HG02571 (cell line): ENCODE measurements at regions not wholly inside any gene's neighbourhood (a gene's known extent, or its start where the extent isn't known, plus 50 kb on each side); places are given as distances from the start of the nearest gene placed in this dataset.

Experiments
- ATAC-seq: cut with Tn5 transposase; IDR thresholded peaks from one replicate; pipeline ENCODE4 v1.9.1; 2021; ENCODE audit warnings: mild to moderate bottlenecking, moderate library complexity; ENCODE audit not compliant: unreplicated experiment

- no peak for ATAC-seq
Observed at GRCh38 chr1:55378582-55378981, 163.4 kb upstream of the USP24 start.

- no peak for ATAC-seq
Observed at GRCh38 chr1:55376897-55377296, 161.7 kb upstream of the USP24 start.

GRCh38 chr1:55375617-55376258 lies 160.6 kb upstream of the USP24 start:
- ATAC-seq: no peak

GRCh38 chr1:55374801-55375616 lies 159.8 kb upstream of the USP24 start:
- no peak for ATAC-seq

GRCh38 chr1:55374216-55374615 lies 159.1 kb upstream of the USP24 start:
- no peak for ATAC-seq

- no peak for ATAC-seq
Observed at GRCh38 chr1:55369474-55369873, 154.3 kb upstream of the USP24 start.

- ATAC-seq: no peak
Observed at GRCh38 chr1:55368698-55369097, 153.5 kb upstream of the USP24 start.

GRCh38 chr1:55367273-55367672 lies 152.1 kb upstream of the USP24 start:
- no peak for ATAC-seq

GRCh38 chr1:55364216-55364615 lies 149.1 kb upstream of the USP24 start:
- no peak for ATAC-seq

GRCh38 chr1:55363268-55363667 lies 148.1 kb upstream of the USP24 start:
- no peak for ATAC-seq

- no peak for ATAC-seq
Observed at GRCh38 chr1:55362558-55362957, 147.4 kb upstream of the USP24 start.

- no peak for ATAC-seq
Observed at GRCh38 chr1:55359611-55360010, 144.4 kb upstream of the USP24 start.

GRCh38 chr1:55358581-55358980 lies 143.4 kb upstream of the USP24 start:
- no peak for ATAC-seq

- no peak for ATAC-seq
Observed at GRCh38 chr1:55355549-55355948, 140.4 kb upstream of the USP24 start.

GRCh38 chr1:55353707-55354620 lies 138.8 kb upstream of the USP24 start:
- no peak for ATAC-seq

- ATAC-seq: no peak
Observed at GRCh38 chr1:55352811-55353180, 137.6 kb upstream of the USP24 start.

GRCh38 chr1:55352080-55352810 lies 137.1 kb upstream of the USP24 start:
- ATAC-seq: no peak

GRCh38 chr1:55348356-55348755 lies 133.2 kb upstream of the USP24 start:
- ATAC-seq: no peak

GRCh38 chr1:55347866-55348265 lies 132.7 kb upstream of the USP24 start:
- no peak for ATAC-seq

- ATAC-seq: no peak
Observed at GRCh38 chr1:55347041-55347440, 131.9 kb upstream of the USP24 start.

GRCh38 chr1:55346586-55346985 lies 131.4 kb upstream of the USP24 start:
- no peak for ATAC-seq
